GM23248 (cell line): ENCODE measurements at regions not wholly inside any gene's neighbourhood (a gene's known extent, or its start where the extent isn't known, plus 50 kb on each side); places are given as distances from the start of the nearest gene placed in this dataset.
"Not testable (repeated sequence)": the region's sequence is repeated elsewhere in the genome, so short reads cannot be mapped to it uniquely, and the experiment has no call there.

ENCODE experiments used
- DNase-seq: peaks from one replicate; pipeline ENCODE4 v3.0.0-alpha.2; 2015
- H2AFZ ChIP-seq: fragments of 200-600 bp; sonication (generic); 2 replicates; pipeline ENCODE4 v1.6.1; 2016; ENCODE audit warnings: antibody characterized with exemption
- H3F3A ChIP-seq: fragments of 200-600 bp; sonication (generic); 2 replicates; pipeline ENCODE4 v1.6.1; 2016; ENCODE audit warnings: mild to moderate bottlenecking, antibody characterized with exemption, mixed run types; ENCODE audit not compliant: insufficient read depth
- H3K27ac ChIP-seq: fragments of 200-600 bp; sonication (generic); 2 replicates; pipeline ENCODE4 v1.5.1; 2016; ENCODE audit warnings: mild to moderate bottlenecking
- H3K27me3 ChIP-seq: fragments of 200-600 bp; sonication (generic); replicated peaks from 2 replicates; pipeline ENCODE4 v1.6.1; 2016; ENCODE audit warnings: mild to moderate bottlenecking; ENCODE audit not compliant: insufficient read depth
- H3K36me3 ChIP-seq: fragments of 200-600 bp; sonication (generic); 2 replicates; pipeline ENCODE4 v1.6.1; 2016; ENCODE audit warnings: low read depth, mild to moderate bottlenecking
- H3K4me1 ChIP-seq: fragments of 200-600 bp; sonication (generic); 2 replicates; pipeline ENCODE4 v1.6.1; 2016; ENCODE audit warnings: mild to moderate bottlenecking; ENCODE audit not compliant: insufficient read depth
- H3K4me2 ChIP-seq: fragments of 200-600 bp; sonication (generic); one replicate; pipeline ENCODE4 v1.6.1; 2016; ENCODE audit warnings: mild to moderate bottlenecking; ENCODE audit not compliant: unreplicated experiment
- H3K4me3 ChIP-seq: fragments of 200-600 bp; sonication (generic); 2 replicates; pipeline ENCODE4 v1.5.1; 2016; ENCODE audit warnings: mild to moderate bottlenecking
- H3K79me2 ChIP-seq: fragments of 200-600 bp; sonication (generic); 2 replicates; pipeline ENCODE4 v1.6.1; 2016; ENCODE audit warnings: mild to moderate bottlenecking; ENCODE audit not compliant: insufficient read depth
- H3K9ac ChIP-seq: fragments of 200-600 bp; sonication (generic); 2 replicates; pipeline ENCODE4 v1.6.1; 2016; ENCODE audit warnings: mild to moderate bottlenecking
- H3K9me2 ChIP-seq: fragments of 200-600 bp; sonication (generic); 2 replicates; pipeline ENCODE4 v1.6.1; 2016; ENCODE audit warnings: mixed run types, mild to moderate bottlenecking, moderate library complexity; ENCODE audit not compliant: insufficient read depth
- H3K9me3 ChIP-seq: fragments of 200-600 bp; sonication (generic); one replicate; pipeline ENCODE4 v1.6.1; 2017; ENCODE audit warnings: low read depth
- H4K20me1 ChIP-seq: fragments of 200-600 bp; sonication (generic); 2 replicates; pipeline ENCODE4 v1.6.0; 2016; ENCODE audit not compliant: insufficient read depth
- EZH2 ChIP-seq: fragments of 200-600 bp; sonication (generic); IDR thresholded peaks from 2 replicates; pipeline ENCODE4 v1.6.1; 2018; ENCODE audit warnings: antibody characterized with exemption, mild to moderate bottlenecking; ENCODE audit not compliant: insufficient read depth, poor library complexity, severe bottlenecking
- EZH2phosphoT487 ChIP-seq: fragments of 200-600 bp; sonication (generic); IDR thresholded peaks from 2 replicates; pipeline ENCODE4 v1.6.1; 2018; ENCODE audit warnings: antibody characterized with exemption, moderate library complexity, mild to moderate bottlenecking, low read depth; ENCODE audit not compliant: insufficient read depth
- WGBS, 2 experiments: methylation state at CpG; one replicate each; pipeline ENCODE4 v1.1.6; 2015 to 2017; ENCODE audit warnings: low lambda C conversion rate in 2 of 2, low coverage in 1 of 2; ENCODE audit errors: missing lambda C conversion rate in 2 of 2; 5-methylcytosine and 5-hydroxymethylcytosine counted together
- in situ Hi-C: fragments of 300-500 bp; cut with MboI; formaldehyde crosslinking; loops from 2 replicates; pipeline ENCODE4 v1.15.0; 2020

DNA sequence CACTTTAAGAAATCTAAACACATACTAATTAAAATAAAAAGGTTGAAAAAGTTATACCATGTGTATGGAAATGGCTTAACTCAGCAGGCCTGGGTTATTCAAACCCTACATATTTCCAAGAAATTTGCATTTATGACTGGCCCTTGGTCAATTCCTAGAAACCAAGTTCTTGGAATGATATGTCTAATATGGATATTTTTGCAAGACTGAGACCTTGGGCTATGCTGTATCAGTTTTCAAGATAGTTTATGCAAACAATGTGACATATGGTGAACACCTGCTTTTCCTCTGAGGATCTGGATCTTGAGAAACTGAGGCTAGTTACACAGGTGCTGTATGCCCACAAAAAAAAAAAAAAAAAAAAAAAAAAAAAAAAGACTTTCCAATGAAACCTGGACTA is 536.9 kb upstream of the HS3ST5 start:
- no peak for DNase-seq
- Histone ChIP-seq H4K20me1 (no peaks in the 10 kb centered on the region), H3K4me1 (no peaks in the 10 kb centered on the region), H2AFZ (no peak overlapping the region), H3F3A (no peaks in the 10 kb centered on the region), H3K9me3 (no peaks in the 10 kb centered on the region), H3K4me2 (no peak overlapping the region), H3K9me2 (no peaks in the 10 kb centered on the region), H3K4me3 (no peak overlapping the region), H3K9ac (no peak overlapping the region), H3K36me3 (no peaks in the 10 kb centered on the region), H3K79me2 (no peaks in the 10 kb centered on the region), H3K27me3 (no peaks in the 10 kb centered on the region), H3K27ac (no peak overlapping the region)
- in situ Hi-C loops = no loop called here
- no peak for TF ChIP-seq EZH2
- no peak for TF ChIP-seq EZH2phosphoT487

DNA sequence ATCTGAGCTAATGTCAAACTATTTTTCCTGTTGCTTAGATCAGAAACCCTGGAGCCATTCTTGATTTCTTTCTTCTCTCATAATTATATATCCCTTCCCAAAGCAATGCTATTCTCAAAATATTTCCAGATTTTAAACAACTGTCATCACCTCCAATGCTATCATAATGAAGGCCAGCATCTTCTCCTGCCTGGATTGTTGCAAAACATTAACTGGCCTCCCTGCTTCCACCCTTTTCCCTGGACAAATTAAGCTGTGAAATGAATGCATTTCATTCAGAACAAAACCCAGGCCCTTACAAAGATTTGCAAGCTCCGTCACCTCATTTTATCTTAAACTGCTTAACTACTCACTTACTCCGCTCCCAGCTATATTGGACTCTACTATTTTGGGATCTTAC is 535.3 kb upstream of the HS3ST5 start:
- no peak overlapping the region for H3K4me2 ChIP-seq
- H3K27ac ChIP-seq = no peak overlapping the region
- H3K4me1 ChIP-seq = no peaks in the 10 kb centered on the region
- no peak overlapping the region for H3K4me3 ChIP-seq
- no peaks in the 10 kb centered on the region for H3K27me3 ChIP-seq
- in situ Hi-C loops = no loop called here
- H4K20me1 ChIP-seq = no peaks in the 10 kb centered on the region
- H2AFZ ChIP-seq = no peak overlapping the region
- no peak for DNase-seq
- no peak overlapping the region for H3K9ac ChIP-seq
- WGBS, 2 experiments = 30 to 39% methylated on average over 2 of the region's 2 CpGs
- H3K9me2 ChIP-seq = no peaks in the 10 kb centered on the region
- no peaks in the 10 kb centered on the region for H3K79me2 ChIP-seq
- H3F3A ChIP-seq = no peaks in the 10 kb centered on the region
- H3K9me3 ChIP-seq = no peaks in the 10 kb centered on the region
- no peaks in the 10 kb centered on the region for H3K36me3 ChIP-seq
- no peak for TF ChIP-seq EZH2
- no peak for TF ChIP-seq EZH2phosphoT487

DNA sequence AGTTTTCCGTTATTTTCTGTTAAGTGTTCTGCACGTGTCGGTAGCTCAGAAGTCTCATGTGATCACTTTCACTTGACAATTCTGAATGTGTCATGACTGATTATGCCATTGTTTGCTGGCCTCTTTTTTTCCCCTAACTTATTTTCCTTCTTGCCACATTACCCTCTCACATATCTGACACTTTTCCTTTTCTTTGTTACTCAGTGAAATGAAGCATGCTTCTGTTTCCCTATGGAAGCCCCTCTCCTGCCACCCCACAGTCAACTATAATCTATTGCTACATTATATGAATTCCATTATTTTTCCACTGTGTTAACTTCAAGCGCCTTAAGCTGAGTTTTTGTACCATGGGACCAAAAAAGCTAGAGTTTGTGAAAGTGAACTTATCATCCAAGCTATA is 531.6 kb upstream of the HS3ST5 start:
- Histone ChIP-seq H3K9ac (no peak overlapping the region), H3K4me2 (no peak overlapping the region), H3K4me3 (no peak overlapping the region), H3K9me3 (no peaks in the 10 kb centered on the region), H3K36me3 (no peaks in the 10 kb centered on the region), H3K4me1 (no peaks in the 10 kb centered on the region), H3F3A (no peaks in the 10 kb centered on the region), H4K20me1 (no peaks in the 10 kb centered on the region), H2AFZ (no peak overlapping the region), H3K27me3 (no peaks in the 10 kb centered on the region), H3K27ac (no peak overlapping the region), H3K79me2 (no peaks in the 10 kb centered on the region), H3K9me2 (no peaks in the 10 kb centered on the region)
- DNase-seq = no peak
- TF ChIP-seq EZH2 (no peak), EZH2phosphoT487 (no peak)
- WGBS, 2 experiments = 64 to 67% methylated on average over 4 of the region's 4 CpGs
- in situ Hi-C loops = no loop called here

DNA sequence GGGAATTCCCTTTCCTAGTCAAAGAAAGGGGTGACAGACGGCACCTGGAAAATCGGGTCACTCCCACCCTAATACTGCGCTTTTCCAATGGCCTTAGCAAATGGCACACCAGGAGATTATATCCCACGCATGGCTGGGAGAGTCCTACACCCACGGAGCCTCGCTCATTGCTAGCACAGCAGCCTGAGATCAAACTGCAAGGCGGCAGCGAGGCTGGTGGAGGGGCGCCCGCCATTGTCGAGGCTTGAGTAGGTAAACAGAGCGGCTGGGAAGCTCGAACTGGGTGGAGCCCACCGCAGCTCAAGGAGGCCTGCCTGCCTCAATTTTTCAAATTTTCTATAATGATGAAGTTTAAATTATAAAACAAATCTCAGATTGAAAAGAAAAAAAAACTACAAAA is 522.7 kb upstream of the HS3ST5 start:
- H3K9me3 ChIP-seq, in situ Hi-C loops, H3F3A ChIP-seq, H4K20me1 ChIP-seq, H3K36me3 ChIP-seq, H3K4me2 ChIP-seq, H2AFZ ChIP-seq, DNase-seq, H3K27ac ChIP-seq, H3K27me3 ChIP-seq, H3K9ac ChIP-seq, H3K4me1 ChIP-seq, H3K79me2 ChIP-seq, H3K9me2 ChIP-seq, H3K4me3 ChIP-seq: not testable (repeated sequence)
- 61 to 63% methylated on average over 14 of the region's 14 CpGs for WGBS, 2 experiments

DNA sequence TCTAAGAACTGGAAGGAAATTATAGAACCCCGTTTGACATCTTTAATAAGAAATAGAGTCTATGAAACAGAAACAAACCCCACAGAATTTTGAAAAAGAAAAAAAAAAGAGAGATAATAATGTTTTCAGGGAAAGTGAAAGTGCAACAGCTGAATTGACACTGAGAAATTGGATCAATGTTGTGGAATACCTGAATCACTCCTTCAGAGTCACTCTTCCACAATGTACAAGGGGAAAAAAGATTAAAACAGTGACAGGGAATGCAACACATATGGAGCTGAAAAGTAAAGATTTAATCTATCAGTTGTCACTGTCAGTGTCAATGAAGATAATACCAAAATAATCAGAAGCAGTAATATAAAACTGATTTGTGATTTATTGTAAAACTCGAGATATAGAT is 520.8 kb upstream of the HS3ST5 start:
- Histone ChIP-seq H3K9me2 (no peaks in the 10 kb centered on the region), H3K27ac (no peak overlapping the region), H3F3A (no peaks in the 10 kb centered on the region), H3K4me3 (no peak overlapping the region), H3K36me3 (no peaks in the 10 kb centered on the region), H3K4me1 (no peaks in the 10 kb centered on the region), H3K79me2 (no peaks in the 10 kb centered on the region), H4K20me1 (no peaks in the 10 kb centered on the region), H3K9ac (no peak overlapping the region), H2AFZ (no peak overlapping the region), H3K4me2 (no peak overlapping the region), H3K9me3 (no peaks in the 10 kb centered on the region), H3K27me3 (no peaks in the 10 kb centered on the region)
- no peak for TF ChIP-seq EZH2
- TF ChIP-seq EZH2phosphoT487 = no peak
- DNase-seq = no peak
- WGBS, 2 experiments = 5% methylated on average over 2 of the region's 2 CpGs
- in situ Hi-C loops = no loop called here
